PC-9 (cell line): ENCODE measurements at regions not wholly inside any gene's neighbourhood (a gene's known extent, or its start where the extent isn't known, plus 50 kb on each side); places are given as distances from the start of the nearest gene placed in this dataset.

ENCODE experiments used
- BruUV-seq: library from RNA; stranded (reverse); fragments of 400-500 nt; replicated peaks from 2 replicates; lab custom pipeline; 2021; lab: Mats Ljungman, UMichigan
- CTCF ChIA-PET: fragments of 300-600 bp; sonication (Branson Sonifier 250); formaldehyde crosslinking; loops from one replicate; lab custom pipeline; 2022; ENCODE audit warnings: antibody characterized with exemption; lab: Charles Lee
- POLR2A ChIA-PET: fragments of 300-600 bp; sonication (Branson Sonifier 250); formaldehyde crosslinking; loops from one replicate; lab custom pipeline; 2022; ENCODE audit warnings: antibody characterized with exemption; ENCODE audit not compliant: unreplicated experiment; lab: Charles Lee
- DNase-seq, 2 experiments: peaks; one replicate each; pipeline versions ENCODE4 v3.0.0 to v3.0.0-alpha.2; 2015 to 2022; ENCODE audit warnings: mixed read lengths in 1 of 2
- H2AFZ ChIP-seq: fragments of 200-600 bp; sonication (generic); 2 replicates; pipeline ENCODE4 v1.8.1; 2017; ENCODE audit warnings: antibody characterized with exemption
- H3F3A ChIP-seq: fragments of 200-600 bp; sonication (generic); 2 replicates; pipeline ENCODE4 v1.8.1; 2017; ENCODE audit warnings: antibody characterized with exemption, mild to moderate bottlenecking, low read depth; ENCODE audit not compliant: insufficient read depth
- H3K27ac ChIP-seq: fragments of 200-600 bp; sonication (generic); 2 replicates; pipeline ENCODE4 v1.6.1; 2016; ENCODE audit warnings: mixed run types
- H3K27me3 ChIP-seq: fragments of 200-600 bp; sonication (generic); 2 replicates; pipeline ENCODE4 v1.6.1; 2016; ENCODE audit warnings: low read depth, mixed run types; ENCODE audit not compliant: insufficient read depth
- H3K36me3 ChIP-seq: fragments of 200-600 bp; sonication (generic); 2 replicates; pipeline ENCODE4 v1.6.1; 2016; ENCODE audit warnings: low read depth, mixed run types
- H3K4me1 ChIP-seq: fragments of 200-600 bp; sonication (generic); replicated peaks from 2 replicates; pipeline ENCODE4 v1.6.1; 2016; ENCODE audit warnings: mixed run types; ENCODE audit not compliant: insufficient read depth
- H3K4me2 ChIP-seq: fragments of 200-600 bp; sonication (generic); 2 replicates; pipeline ENCODE4 v1.6.1; 2017; ENCODE audit warnings: mixed run types
- H3K4me3 ChIP-seq: fragments of 200-600 bp; sonication (generic); 2 replicates; pipeline ENCODE4 v1.6.1; 2016; ENCODE audit warnings: mixed run types
- H3K79me2 ChIP-seq: fragments of 200-600 bp; sonication (generic); 2 replicates; pipeline ENCODE4 v1.6.1; 2017; ENCODE audit warnings: low read depth, mixed run types
- H3K9me2 ChIP-seq: fragments of 200-600 bp; sonication (generic); 2 replicates; pipeline ENCODE4 v1.8.1; 2017; ENCODE audit warnings: mild to moderate bottlenecking; ENCODE audit not compliant: insufficient read depth
- H3K9me3 ChIP-seq: fragments of 200-600 bp; sonication (generic); 2 replicates; pipeline ENCODE4 v1.8.1; 2016; ENCODE audit warnings: low read depth; ENCODE audit not compliant: insufficient read depth
- H4K20me1 ChIP-seq: fragments of 200-600 bp; sonication (generic); 2 replicates; pipeline ENCODE4 v1.8.1; 2017; ENCODE audit not compliant: insufficient read depth
- CTCF ChIP-seq: fragments of 200-600 bp; sonication (generic); conservative IDR thresholded peaks from 2 replicates; pipeline ENCODE4 v1.6.1; 2017; ENCODE audit warnings: mixed run types, antibody characterized with exemption, mild to moderate bottlenecking, moderate library complexity
- EZH2 ChIP-seq: fragments of 200-600 bp; sonication (generic); IDR thresholded peaks from 2 replicates; pipeline ENCODE4 v1.8.0; 2017; ENCODE audit warnings: antibody characterized with exemption, low read depth
- intact Hi-C: fragments of 100-400 bp; cut with micrococcal nuclease; formaldehyde crosslinking; loops from one replicate; pipeline ENCODE4 v1.10.0; 2022; ENCODE audit not compliant: unreplicated experiment

DNA sequence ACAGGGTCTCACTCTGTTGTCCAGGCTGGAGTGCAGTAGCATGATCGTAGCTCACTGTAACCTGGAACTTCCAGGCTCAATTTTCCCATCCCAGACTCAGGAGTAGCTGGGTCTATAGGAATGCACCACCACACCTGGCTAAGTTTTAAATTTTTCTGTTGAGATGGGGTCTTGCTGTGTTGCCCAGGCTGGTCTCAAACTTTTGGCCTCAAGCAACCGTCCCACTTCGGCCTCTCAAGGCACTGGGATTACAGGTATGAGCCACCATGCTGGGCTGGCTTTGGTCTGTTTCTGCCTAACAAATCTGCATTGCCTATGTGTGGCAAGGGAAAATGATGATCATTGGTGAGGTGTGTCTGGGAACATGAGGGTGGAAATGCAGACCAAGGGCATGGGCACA lies 59.3 kb upstream of the CLMP start:
- DNase-seq, result no peak
- TF ChIP-seq CTCF, result no peak
- TF ChIP-seq EZH2, result no peak
- Histone ChIP-seq H4K20me1 (no peaks in the 10 kb centered on the region), H3K36me3 (no peaks in the 10 kb centered on the region), H2AFZ (no peak overlapping the region), H3K79me2 (no peaks in the 10 kb centered on the region), H3F3A (no peaks in the 10 kb centered on the region; the same call in 1 of the 2 replicates), H3K27ac (no peak overlapping the region), H3K27me3 (no peaks in the 10 kb centered on the region), H3K4me2 (no peak overlapping the region), H3K9me2 (no peaks in the 10 kb centered on the region), H3K9me3 (peaks cover 10% of the 10 kb centered on the region; the same call in 1 of the 2 replicates), H3K4me3 (no peak overlapping the region), H3K4me1 (peaks cover 13% of the 10 kb centered on the region)
- POLR2A ChIA-PET, result no interaction called here
- intact Hi-C loops, result no loop called here
- CTCF ChIA-PET, result no interaction called here
- no TSS peak for BruUV-seq

GRCh38 chr11:123253911-123254310 lies 58.9 kb upstream of the CLMP start:
- peaks cover 15% of the 10 kb centered on the region for H3K4me1 ChIP-seq
- H4K20me1 ChIP-seq, result no peaks in the 10 kb centered on the region
- no peak for DNase-seq
- H3K4me2 ChIP-seq, result no peak overlapping the region
- TF ChIP-seq CTCF (no peak), EZH2 (no peak)
- no TSS peak for BruUV-seq
- CTCF ChIA-PET, result no interaction called here
- no peak overlapping the region for H2AFZ ChIP-seq
- H3K36me3 ChIP-seq, result no peaks in the 10 kb centered on the region
- H3K27ac ChIP-seq, result no peak overlapping the region
- H3K79me2 ChIP-seq, result no peaks in the 10 kb centered on the region
- no peaks in the 10 kb centered on the region; the same call in 1 of the 2 replicates for H3F3A ChIP-seq
- intact Hi-C loops, result no loop called here
- H3K4me3 ChIP-seq, result no peak overlapping the region
- H3K9me2 ChIP-seq, result no peaks in the 10 kb centered on the region
- no peaks in the 10 kb centered on the region for H3K27me3 ChIP-seq
- H3K9me3 ChIP-seq, result peaks cover 10% of the 10 kb centered on the region; the same call in 1 of the 2 replicates
- POLR2A ChIA-PET, result interaction anchor here (0.5 kb wide), 1 partner anchor 167 kb away, joined by 3 read pairs; no protein-coding TSS in a partner anchor

DNA sequence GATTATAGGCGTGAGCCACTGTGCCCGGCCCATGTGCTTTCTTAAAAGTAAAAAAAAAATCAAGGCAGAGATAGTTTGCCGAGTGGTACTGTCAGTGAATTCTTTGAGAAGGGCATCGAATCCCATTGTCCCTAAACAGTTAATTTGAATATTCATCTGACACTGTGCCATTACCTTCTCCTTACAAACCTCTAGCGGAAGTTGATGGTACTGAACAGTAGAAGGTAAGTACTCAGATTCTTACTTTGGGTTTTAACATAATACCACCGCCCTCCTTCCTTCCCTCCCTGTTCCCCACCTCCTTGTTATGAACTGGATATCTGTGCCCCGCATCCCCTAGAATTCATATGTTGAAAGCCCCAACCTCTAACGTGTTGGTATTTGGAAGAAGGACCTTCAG lies 58.2 kb upstream of the CLMP start:
- CTCF ChIA-PET, result no interaction called here
- no peak overlapping the region for H3K27ac ChIP-seq
- no peaks in the 10 kb centered on the region for H3K36me3 ChIP-seq
- H3K27me3 ChIP-seq, result no peaks in the 10 kb centered on the region
- no peak overlapping the region for H2AFZ ChIP-seq
- intact Hi-C loops, result no loop called here
- no peak for TF ChIP-seq EZH2
- no peak for TF ChIP-seq CTCF
- peaks cover 6% of the 10 kb centered on the region; the same call in 1 of the 2 replicates for H3K9me3 ChIP-seq
- no peaks in the 10 kb centered on the region; the same call in 1 of the 2 replicates for H3F3A ChIP-seq
- H4K20me1 ChIP-seq, result no peaks in the 10 kb centered on the region
- no peak for DNase-seq
- no TSS peak for BruUV-seq
- H3K4me3 ChIP-seq, result no peak overlapping the region
- H3K4me1 ChIP-seq, result peaks cover 15% of the 10 kb centered on the region
- H3K79me2 ChIP-seq, result no peaks in the 10 kb centered on the region
- no peaks in the 10 kb centered on the region for H3K9me2 ChIP-seq
- POLR2A ChIA-PET, result interaction anchor here (0.5 kb wide), 1 partner anchor 167 kb away, joined by 3 read pairs; no protein-coding TSS in a partner anchor
- H3K4me2 ChIP-seq, result no peak overlapping the region
